H1 (cell line): ENCODE measurements at regions not wholly inside any gene's neighbourhood (a gene's known extent, or its start where the extent isn't known, plus 50 kb on each side); places are given as distances from the start of the nearest gene placed in this dataset.

Source experiments
- BRCA1 ChIP-seq: IDR thresholded peaks from 2 replicates; pipeline ENCODE4 v1.6.1; 2012; ENCODE audit warnings: low read depth, low read length, improper control_type of control experiment
- CREB1 ChIP-seq: IDR thresholded peaks from 2 replicates; pipeline ENCODE4 v1.6.1; 2012; ENCODE audit warnings: inconsistent platforms
- GTF2F1 ChIP-seq: IDR thresholded peaks from 2 replicates; pipeline ENCODE4 v1.6.1; 2012; ENCODE audit warnings: low read depth, low read length, improper control_type of control experiment, borderline replicate concordance
- HDAC2 ChIP-seq, 2 experiments: fragments of 300-600 bp in 1 of 2; sonication (generic) in 1 of 2; IDR thresholded peaks; 2 replicates each; pipeline ENCODE4 v1.6.1; 2011 to 2012; ENCODE audit warnings: low read depth in 2 of 2, low read length in 2 of 2, mild to moderate bottlenecking in 2 of 2, moderate library complexity in 2 of 2, borderline replicate concordance in 1 of 2, inconsistent platforms in 1 of 2
- JUN ChIP-seq: IDR thresholded peaks from 2 replicates; pipeline ENCODE4 v1.6.1; 2011; ENCODE audit warnings: low read depth, mild to moderate bottlenecking, improper control_type of control experiment, low read length
- MAFK ChIP-seq: IDR thresholded peaks from 2 replicates; pipeline ENCODE4 v1.6.1; 2012; ENCODE audit warnings: low read depth, mild to moderate bottlenecking, improper control_type of control experiment, low read length
- SP4 ChIP-seq: IDR thresholded peaks from 2 replicates; pipeline ENCODE4 v1.6.1; 2012; ENCODE audit warnings: low read length, inconsistent platforms
- SUZ12 ChIP-seq: fragments of 200-600 bp; sonication (generic); IDR thresholded peaks from 2 replicates; pipeline ENCODE4 v1.6.1; 2012; ENCODE audit warnings: mild to moderate bottlenecking, inconsistent platforms, low read length, moderate library complexity, mixed read lengths
- TF ChIP-seq, protein P1 (sequence below): IDR thresholded peaks from 2 replicates; pipeline ENCODE4 v1.6.1; 2011; ENCODE audit warnings: low read length, improper control_type of control experiment

DNA sequence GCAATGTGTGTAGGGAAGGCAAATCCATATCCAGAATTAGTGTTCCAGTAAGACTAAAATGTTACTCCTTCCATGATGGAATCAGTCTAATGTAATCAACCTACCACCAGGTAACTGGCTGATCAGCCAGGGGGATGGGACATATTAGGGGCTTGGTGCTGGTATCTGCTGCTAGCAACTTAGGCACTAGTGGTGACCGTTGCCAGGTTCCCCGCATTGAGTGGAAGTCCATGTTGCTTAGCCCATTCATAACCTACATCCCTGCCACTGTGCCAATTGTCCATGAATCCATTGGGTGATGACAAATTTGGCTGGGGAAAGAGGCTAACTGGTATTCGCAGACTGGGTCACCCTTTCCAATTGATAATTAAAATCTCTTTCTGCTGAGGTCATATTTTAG is 212.2 kb upstream of the ROBO1 start (continued):
- no peak for TF ChIP-seq HDAC2 (IDR thresholded peaks at IDR 0.05; ENCODE audit: borderline replicate concordance in 1 of 2, low read depth in 2 of 2, low read length in 2 of 2)
- TF ChIP-seq JUN = no peak
- TF ChIP-seq, protein P1, sequence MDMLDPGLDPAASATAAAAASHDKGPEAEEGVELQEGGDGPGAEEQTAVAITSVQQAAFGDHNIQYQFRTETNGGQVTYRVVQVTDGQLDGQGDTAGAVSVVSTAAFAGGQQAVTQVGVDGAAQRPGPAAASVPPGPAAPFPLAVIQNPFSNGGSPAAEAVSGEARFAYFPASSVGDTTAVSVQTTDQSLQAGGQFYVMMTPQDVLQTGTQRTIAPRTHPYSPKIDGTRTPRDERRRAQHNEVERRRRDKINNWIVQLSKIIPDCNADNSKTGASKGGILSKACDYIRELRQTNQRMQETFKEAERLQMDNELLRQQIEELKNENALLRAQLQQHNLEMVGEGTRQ = no peak
- no peak for TF ChIP-seq MAFK
- TF ChIP-seq SP4 = no peak
- no peak for TF ChIP-seq CREB1
- no peak for TF ChIP-seq GTF2F1
- no peak for TF ChIP-seq BRCA1
- no peak for TF ChIP-seq SUZ12
